ENCODE measurements at regions not wholly inside any gene's neighbourhood (a gene's known extent, or its start where the extent isn't known, plus 50 kb on each side); places are given as distances from the start of the nearest gene placed in this dataset.
"Not testable (repeated sequence)": the region's sequence is repeated elsewhere in the genome, so short reads cannot be mapped to it uniquely, and the experiment has no call there.

DNA sequence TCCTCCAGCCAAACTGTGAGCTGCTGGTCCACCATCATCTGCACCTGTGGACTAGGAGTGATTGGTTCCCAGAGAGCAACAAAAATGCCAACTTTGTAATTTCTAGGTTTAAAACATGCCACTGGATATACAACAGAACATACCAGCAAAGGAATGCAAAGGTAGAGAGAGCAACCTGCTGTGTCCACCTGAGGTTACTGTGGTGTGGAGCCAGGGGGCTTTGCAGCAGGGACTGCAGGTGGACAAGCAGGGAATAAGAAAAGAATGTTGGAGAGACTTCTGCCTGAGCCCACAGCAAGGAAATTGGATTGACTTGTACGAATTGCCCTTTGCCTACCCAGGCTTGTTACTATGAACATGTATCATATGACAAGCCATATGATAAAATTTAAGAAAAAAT is 345.2 kb upstream of the SPHKAP start:
- no peak overlapping the region for H3K27ac Mint-ChIP-seq
- intact Hi-C loops (cut with micrococcal nuclease) = no loop called here
- no peaks in the 10 kb centered on the region for H3K4me1 Mint-ChIP-seq (ENCODE audit: low read depth)
- DNase-seq (ENCODE audit: low spot score) = no peak
- H3K36me3 Mint-ChIP-seq (ENCODE audit: low read depth) = no peaks in the 10 kb centered on the region
- peaks cover 11% of the 10 kb centered on the region for H3K9me3 Mint-ChIP-seq
- H3K27me3 Mint-ChIP-seq (ENCODE audit: insufficient read depth) = no peaks in the 10 kb centered on the region
- no peak overlapping the region for H3K4me3 Mint-ChIP-seq

DNA sequence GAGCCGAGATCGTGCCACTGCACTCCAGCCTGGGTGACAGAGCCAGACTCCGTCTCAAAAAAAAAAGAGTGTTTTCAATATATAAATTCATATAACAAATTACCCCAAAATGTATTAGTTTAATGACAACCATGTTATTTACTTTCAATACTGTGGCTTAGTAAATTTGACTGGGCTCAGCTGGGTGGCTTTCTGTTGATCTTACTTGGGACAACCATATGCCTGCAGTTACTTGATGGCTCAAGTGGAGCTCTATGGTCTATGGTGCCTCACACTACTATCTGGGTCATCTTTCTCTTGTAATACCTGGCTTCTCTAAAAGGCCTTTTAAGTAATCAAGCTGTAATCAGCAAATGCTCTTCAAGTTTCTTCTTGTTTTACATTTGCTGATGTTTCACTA is 341.5 kb upstream of the SPHKAP start:
- H3K4me3 Mint-ChIP-seq = no peak overlapping the region
- no peaks in the 10 kb centered on the region for H3K4me1 Mint-ChIP-seq (ENCODE audit: low read depth)
- no peaks in the 10 kb centered on the region for H3K27me3 Mint-ChIP-seq (ENCODE audit: insufficient read depth)
- H3K36me3 Mint-ChIP-seq (ENCODE audit: low read depth) = no peaks in the 10 kb centered on the region
- peaks cover 10% of the 10 kb centered on the region for H3K9me3 Mint-ChIP-seq
- no peak for DNase-seq (ENCODE audit: low spot score)
- H3K27ac Mint-ChIP-seq = no peak overlapping the region
- intact Hi-C loops (cut with micrococcal nuclease) = no loop called here

DNA sequence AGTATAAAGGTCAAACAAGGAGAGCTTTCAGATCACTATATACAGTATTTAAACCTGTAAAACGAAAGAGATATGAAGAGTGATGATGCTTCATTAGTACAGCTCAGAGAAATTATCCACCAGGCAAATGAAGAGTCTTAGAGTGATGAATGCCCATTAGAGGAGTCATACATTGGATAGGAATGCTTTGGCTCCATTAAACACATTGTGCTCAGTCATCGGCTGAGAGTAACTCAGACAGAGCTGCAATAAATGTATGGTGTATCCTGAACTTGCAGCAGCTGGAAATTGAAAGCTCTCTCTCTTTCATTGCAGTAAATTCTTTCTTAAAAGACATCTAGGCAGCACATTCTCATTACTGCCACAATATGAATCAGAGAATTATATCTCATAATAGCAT is 340.8 kb upstream of the SPHKAP start:
- H3K27ac Mint-ChIP-seq = no peak overlapping the region
- H3K36me3 Mint-ChIP-seq (ENCODE audit: low read depth) = no peaks in the 10 kb centered on the region
- H3K27me3 Mint-ChIP-seq (ENCODE audit: insufficient read depth) = no peaks in the 10 kb centered on the region
- H3K4me3 Mint-ChIP-seq = no peak overlapping the region
- no peaks in the 10 kb centered on the region for H3K4me1 Mint-ChIP-seq (ENCODE audit: low read depth)
- intact Hi-C loops (cut with micrococcal nuclease) = no loop called here
- DNase-seq (ENCODE audit: low spot score) = no peak
- H3K9me3 Mint-ChIP-seq = peaks cover 10% of the 10 kb centered on the region

DNA sequence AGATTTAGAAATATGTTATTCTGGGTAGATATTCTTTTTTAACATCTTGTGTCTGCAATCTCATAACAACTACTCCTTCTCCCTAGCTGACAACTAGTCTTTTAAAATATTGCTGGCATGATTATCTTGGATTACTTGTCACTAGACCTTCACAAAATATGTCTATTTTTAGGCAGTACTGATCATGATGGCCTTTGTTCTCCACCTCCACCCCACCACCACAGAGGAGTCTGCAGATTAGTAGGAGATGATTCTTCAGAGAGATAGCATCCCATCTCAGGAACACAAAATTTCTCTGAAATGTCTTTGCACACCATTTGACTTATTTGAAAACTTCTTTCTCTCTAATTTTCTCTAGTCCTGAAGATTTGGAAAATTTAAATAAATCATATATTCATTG is 338.1 kb upstream of the SPHKAP start:
- intact Hi-C loops (cut with micrococcal nuclease) = no loop called here
- H3K9me3 Mint-ChIP-seq = peaks cover 17% of the 10 kb centered on the region

DNA sequence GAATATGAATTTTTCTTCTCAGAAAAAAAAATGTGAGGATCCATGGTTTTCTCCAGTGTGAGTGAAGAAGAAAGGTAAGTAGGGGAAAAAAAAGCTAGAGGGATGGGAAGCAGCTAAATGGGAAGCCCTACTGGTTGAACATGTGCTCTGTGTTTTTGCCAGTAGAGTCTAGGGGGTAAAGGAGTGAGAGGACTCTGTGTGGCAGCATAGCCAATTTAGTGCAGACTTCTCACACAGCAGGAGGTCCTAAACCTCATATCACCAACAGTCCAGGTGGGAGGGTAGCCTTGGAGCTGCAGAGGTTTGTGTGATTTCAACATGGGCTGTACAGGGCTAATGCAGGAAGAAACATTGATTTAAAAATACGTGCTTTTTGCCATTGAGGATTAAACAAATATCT is 334.5 kb upstream of the SPHKAP start:
- DNase-seq (ENCODE audit: low spot score) = no peak
- peaks cover 11% of the 10 kb centered on the region for H3K9me3 Mint-ChIP-seq
- H3K27ac Mint-ChIP-seq = no peak overlapping the region
- H3K4me1 Mint-ChIP-seq (ENCODE audit: low read depth) = no peaks in the 10 kb centered on the region
- intact Hi-C loops (cut with micrococcal nuclease) = no loop called here
- H3K27me3 Mint-ChIP-seq (ENCODE audit: insufficient read depth) = no peaks in the 10 kb centered on the region
- H3K36me3 Mint-ChIP-seq (ENCODE audit: low read depth) = no peaks in the 10 kb centered on the region
- H3K4me3 Mint-ChIP-seq = no peak overlapping the region

More for the DNA sequence above, 338.1 kb upstream of the SPHKAP start:
- Mint-ChIP-seq H3K4me3 (no peak overlapping the region), H3K4me1 (ENCODE audit: low read depth) (no peaks in the 10 kb centered on the region), H3K27me3 (ENCODE audit: insufficient read depth) (no peaks in the 10 kb centered on the region), H3K27ac (no peak overlapping the region), H3K36me3 (ENCODE audit: low read depth) (no peaks in the 10 kb centered on the region)
- DNase-seq (ENCODE audit: low spot score) = no peak

DNA sequence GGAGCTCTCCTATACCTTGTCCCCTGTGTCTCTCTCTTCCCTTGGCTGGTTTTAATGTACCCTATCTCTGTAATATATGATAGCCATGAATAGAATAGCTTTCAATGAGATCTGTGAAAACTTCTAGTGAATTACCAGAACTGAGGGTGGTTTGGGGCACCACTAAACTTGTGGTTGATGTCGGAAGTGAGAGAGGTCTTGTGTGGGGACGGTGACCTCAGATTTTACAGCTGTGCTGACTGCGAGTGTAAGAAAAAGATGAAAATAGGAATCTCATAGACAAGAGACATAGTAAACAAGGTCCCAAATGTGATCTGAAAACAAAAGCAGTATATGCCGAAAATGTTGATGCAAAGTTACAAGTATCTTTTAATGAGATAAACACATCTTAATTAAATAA is 332.0 kb upstream of the SPHKAP start:
- H3K4me1 Mint-ChIP-seq (ENCODE audit: low read depth); H3K4me3 Mint-ChIP-seq; DNase-seq (ENCODE audit: low spot score); H3K27me3 Mint-ChIP-seq (ENCODE audit: insufficient read depth); H3K9me3 Mint-ChIP-seq; intact Hi-C loops (cut with micrococcal nuclease); H3K36me3 Mint-ChIP-seq (ENCODE audit: low read depth); H3K27ac Mint-ChIP-seq: not testable (repeated sequence)

DNA sequence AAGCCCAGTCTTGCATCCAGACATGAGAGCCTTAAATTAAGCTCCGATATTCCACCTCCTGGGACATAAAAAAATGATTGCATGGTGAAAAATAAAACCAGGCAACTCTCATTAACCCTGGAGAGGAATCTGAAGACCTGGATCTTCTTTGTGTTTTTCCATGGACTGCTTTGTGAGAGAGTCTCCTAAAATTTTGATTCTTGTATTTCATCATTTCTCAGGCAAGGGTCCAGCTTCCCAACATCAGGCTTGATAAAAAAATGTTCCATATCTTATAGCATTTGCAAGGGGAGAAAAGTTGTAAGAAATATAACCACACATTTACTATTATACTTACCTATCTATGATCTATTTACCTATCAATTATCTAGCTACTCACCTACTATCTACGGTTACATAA is 327.5 kb upstream of the SPHKAP start:
- no peak overlapping the region for H3K27ac Mint-ChIP-seq
- no peak overlapping the region for H3K4me3 Mint-ChIP-seq
- intact Hi-C loops (cut with micrococcal nuclease) = no loop called here
- no peaks in the 10 kb centered on the region for H3K4me1 Mint-ChIP-seq (ENCODE audit: low read depth)
- H3K36me3 Mint-ChIP-seq (ENCODE audit: low read depth) = no peaks in the 10 kb centered on the region
- no peaks in the 10 kb centered on the region for H3K27me3 Mint-ChIP-seq (ENCODE audit: insufficient read depth)
- no peak for DNase-seq (ENCODE audit: low spot score)
- H3K9me3 Mint-ChIP-seq = peaks cover 8% of the 10 kb centered on the region

DNA sequence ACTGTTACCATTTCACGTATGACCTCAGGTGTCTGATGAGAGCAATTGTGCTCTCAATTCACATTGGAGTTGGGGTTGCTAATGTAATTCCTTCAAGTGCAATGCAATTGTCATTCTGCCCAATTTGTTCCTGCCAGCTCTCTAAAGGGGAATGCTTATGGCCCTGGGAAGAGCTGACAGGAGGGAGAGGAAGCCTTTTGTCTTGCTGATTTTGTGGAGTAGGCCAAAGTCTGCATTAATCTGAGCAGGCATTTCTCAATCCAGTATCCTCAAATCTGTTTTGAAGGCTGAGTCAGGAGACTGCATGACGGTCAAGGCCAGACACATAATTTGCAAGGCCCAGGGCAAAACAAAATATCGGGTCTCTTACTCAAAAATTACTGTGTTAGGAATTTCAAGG is 326.4 kb upstream of the SPHKAP start:
- no peak overlapping the region for H3K4me3 Mint-ChIP-seq
- no peak for DNase-seq (ENCODE audit: low spot score)
- no peaks in the 10 kb centered on the region for H3K27me3 Mint-ChIP-seq (ENCODE audit: insufficient read depth)
- no peaks in the 10 kb centered on the region for H3K36me3 Mint-ChIP-seq (ENCODE audit: low read depth)
- intact Hi-C loops (cut with micrococcal nuclease) = no loop called here
- no peak overlapping the region for H3K27ac Mint-ChIP-seq
- peaks cover 8% of the 10 kb centered on the region for H3K9me3 Mint-ChIP-seq
- no peaks in the 10 kb centered on the region for H3K4me1 Mint-ChIP-seq (ENCODE audit: low read depth)

DNA sequence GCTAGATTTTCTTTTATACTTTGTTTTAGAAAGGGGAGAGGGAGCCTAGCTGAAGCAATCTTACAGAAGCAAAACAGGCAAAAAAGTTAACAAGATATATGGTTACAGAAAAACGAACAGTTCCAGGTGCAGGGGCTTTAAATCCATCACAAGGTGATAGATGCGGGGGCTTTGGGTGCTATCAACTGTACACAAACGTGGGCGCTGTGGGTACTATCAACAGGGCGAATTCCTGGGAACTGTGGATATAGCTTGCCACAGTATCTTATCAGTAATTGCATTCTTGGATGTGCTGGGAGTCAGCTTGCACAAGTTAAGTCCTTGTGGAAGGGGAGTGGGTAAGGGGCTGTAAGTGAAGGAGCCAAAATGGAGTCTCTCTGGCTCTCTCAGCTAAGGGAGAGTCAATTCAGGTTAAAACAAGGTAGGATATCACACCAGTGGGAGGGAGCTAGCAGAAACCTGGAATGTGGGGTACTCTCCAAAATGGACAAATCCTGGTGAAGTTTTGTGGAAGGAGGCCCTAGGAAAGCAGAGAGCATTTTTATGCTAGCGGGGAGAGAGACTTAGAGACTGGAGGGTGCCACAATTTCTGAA is 325.8 kb upstream of the SPHKAP start:
- Mint-ChIP-seq H3K27me3 (ENCODE audit: insufficient read depth) (no peaks in the 10 kb centered on the region), H3K4me1 (ENCODE audit: low read depth) (no peaks in the 10 kb centered on the region), H3K4me3 (no peak overlapping the region), H3K9me3 (peaks cover 8% of the 10 kb centered on the region), H3K27ac (no peak overlapping the region), H3K36me3 (ENCODE audit: low read depth) (no peaks in the 10 kb centered on the region)
- DNase-seq (ENCODE audit: low spot score) = no peak
- intact Hi-C loops (cut with micrococcal nuclease) = no loop called here

DNA sequence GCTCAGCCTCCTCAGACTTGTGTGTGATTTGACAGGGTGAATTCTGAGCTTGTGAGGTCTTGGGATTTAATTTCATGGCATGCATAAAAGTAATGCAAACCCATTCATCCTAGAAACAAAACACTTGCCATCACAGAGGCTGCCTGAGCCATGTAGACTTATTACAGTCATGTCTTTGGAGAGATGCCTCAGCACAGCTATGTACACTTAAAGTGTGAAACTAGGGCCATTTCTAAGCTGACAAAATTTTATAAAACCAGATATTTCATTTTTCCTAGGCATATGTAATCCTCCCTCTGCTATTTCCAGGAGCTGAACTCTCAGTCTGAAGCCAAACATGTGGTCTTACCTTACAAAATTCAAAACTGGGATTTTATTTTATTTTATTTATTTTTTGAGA is 322.2 kb upstream of the SPHKAP start:
- intact Hi-C loops (cut with micrococcal nuclease) = no loop called here
- no peaks in the 10 kb centered on the region for H3K36me3 Mint-ChIP-seq (ENCODE audit: low read depth)
- peaks cover 8% of the 10 kb centered on the region for H3K9me3 Mint-ChIP-seq
- H3K4me1 Mint-ChIP-seq (ENCODE audit: low read depth) = no peaks in the 10 kb centered on the region
- no peak overlapping the region for H3K27ac Mint-ChIP-seq
- H3K27me3 Mint-ChIP-seq (ENCODE audit: insufficient read depth) = no peaks in the 10 kb centered on the region
- H3K4me3 Mint-ChIP-seq = no peak overlapping the region
- DNase-seq (ENCODE audit: low spot score) = no peak

DNA sequence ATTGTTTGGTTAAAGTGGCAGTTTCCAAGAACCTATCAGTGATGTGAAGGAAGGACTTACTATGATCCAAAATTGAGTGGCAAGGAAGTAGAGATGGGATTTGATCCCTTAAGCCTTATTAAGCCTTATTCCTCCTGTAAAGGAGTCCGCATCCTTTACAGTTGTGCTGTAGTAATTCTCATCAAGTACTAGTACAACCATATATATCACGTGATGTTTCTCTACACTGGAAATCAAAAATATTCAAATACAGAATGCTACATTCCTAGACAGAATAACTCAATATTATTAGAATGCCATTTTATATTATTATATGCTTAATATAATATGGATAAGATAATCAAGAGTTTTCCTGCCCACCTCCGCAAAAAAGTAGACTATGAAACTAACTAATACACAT is 312.4 kb upstream of the SPHKAP start:
- Mint-ChIP-seq H3K27me3 (ENCODE audit: insufficient read depth) (no peaks in the 10 kb centered on the region), H3K4me3 (no peak overlapping the region), H3K9me3 (no peaks in the 10 kb centered on the region), H3K27ac (no peak overlapping the region), H3K4me1 (ENCODE audit: low read depth) (no peaks in the 10 kb centered on the region), H3K36me3 (ENCODE audit: low read depth) (no peaks in the 10 kb centered on the region)
- no peak for DNase-seq (ENCODE audit: low spot score)
- intact Hi-C loops (cut with micrococcal nuclease) = no loop called here

DNA sequence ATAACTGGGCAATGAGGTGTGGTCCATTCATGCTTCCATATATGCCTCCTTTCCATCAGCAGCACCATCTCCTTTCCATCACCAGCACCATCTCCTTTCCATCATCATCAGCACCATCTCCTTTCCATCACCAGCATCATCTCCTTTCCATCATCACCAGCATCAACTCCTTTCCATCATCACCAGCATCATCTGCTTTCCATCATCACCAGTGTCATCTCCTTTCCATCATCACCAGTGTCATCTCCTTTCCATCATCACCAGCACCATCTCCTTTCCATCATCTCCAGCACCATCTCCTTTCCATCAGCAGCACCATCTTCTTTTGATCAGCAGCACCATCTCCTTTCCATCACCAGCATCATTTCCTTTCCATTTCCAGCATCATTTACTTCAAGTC is 297.5 kb upstream of the SPHKAP start:
- Mint-ChIP-seq H3K4me1 (ENCODE audit: low read depth) (no peaks in the 10 kb centered on the region), H3K27me3 (ENCODE audit: insufficient read depth) (no peaks in the 10 kb centered on the region), H3K4me3 (no peak overlapping the region), H3K27ac (no peak overlapping the region), H3K36me3 (ENCODE audit: low read depth) (no peaks in the 10 kb centered on the region), H3K9me3 (no peaks in the 10 kb centered on the region)
- intact Hi-C loops (cut with micrococcal nuclease) = no loop called here
- DNase-seq (ENCODE audit: low spot score) = no peak

DNA sequence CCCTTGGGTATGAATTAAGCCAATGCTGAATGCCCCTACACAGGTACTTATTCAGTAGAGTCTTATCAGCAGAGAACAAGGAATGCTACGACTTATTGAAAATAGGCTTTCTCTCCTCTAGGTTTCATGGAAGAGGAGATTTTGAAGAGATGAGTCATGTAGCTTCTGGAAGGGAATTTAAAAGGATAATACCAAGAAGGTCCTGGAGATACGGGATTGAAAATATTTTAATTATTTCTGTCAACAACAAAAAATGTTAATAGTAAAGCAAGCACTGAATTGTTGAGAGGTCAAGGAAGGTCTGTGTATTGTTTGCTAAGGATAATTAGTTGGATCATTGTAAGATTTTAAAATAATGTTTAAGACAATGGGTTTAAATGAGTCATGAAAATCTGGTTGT is 293.0 kb upstream of the SPHKAP start:
- no peaks in the 10 kb centered on the region for H3K27me3 Mint-ChIP-seq (ENCODE audit: insufficient read depth)
- H3K27ac Mint-ChIP-seq = no peak overlapping the region
- peaks cover 6% of the 10 kb centered on the region for H3K9me3 Mint-ChIP-seq
- no peak for DNase-seq (ENCODE audit: low spot score)
- H3K4me3 Mint-ChIP-seq = no peak overlapping the region
- no peaks in the 10 kb centered on the region for H3K36me3 Mint-ChIP-seq (ENCODE audit: low read depth)
- intact Hi-C loops (cut with micrococcal nuclease) = no loop called here
- no peaks in the 10 kb centered on the region for H3K4me1 Mint-ChIP-seq (ENCODE audit: low read depth)

DNA sequence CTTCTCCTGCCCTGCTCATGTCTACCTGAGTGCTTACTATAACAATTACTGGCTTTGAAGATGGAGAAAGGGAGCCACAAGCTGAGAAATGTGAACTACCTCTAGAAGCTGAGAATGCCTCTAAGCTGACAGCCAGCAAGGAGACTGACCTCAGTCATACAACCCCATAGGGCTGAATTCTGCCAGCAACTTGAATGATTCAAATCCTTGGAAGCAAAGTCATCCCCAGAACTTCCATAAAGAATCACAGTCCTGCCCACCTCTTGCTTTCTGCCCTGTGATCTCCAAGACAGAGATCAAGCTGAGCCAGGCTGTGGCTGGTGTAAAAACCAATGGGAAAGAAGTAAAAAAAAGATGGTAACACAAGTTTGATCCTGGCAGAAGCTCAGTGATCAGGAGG is 288.2 kb upstream of the SPHKAP start:
- no peak overlapping the region for H3K27ac Mint-ChIP-seq
- H3K4me1 Mint-ChIP-seq (ENCODE audit: low read depth) = no peaks in the 10 kb centered on the region
- intact Hi-C loops (cut with micrococcal nuclease) = no loop called here
- no peak overlapping the region for H3K4me3 Mint-ChIP-seq
- no peaks in the 10 kb centered on the region for H3K27me3 Mint-ChIP-seq (ENCODE audit: insufficient read depth)
- no peaks in the 10 kb centered on the region for H3K36me3 Mint-ChIP-seq (ENCODE audit: low read depth)
- peaks cover 6% of the 10 kb centered on the region for H3K9me3 Mint-ChIP-seq
- DNase-seq (ENCODE audit: low spot score) = no peak
